AG09309 (cell line): ENCODE measurements at regions not wholly inside any gene's neighbourhood (a gene's known extent, or its start where the extent isn't known, plus 50 kb on each side); places are given as distances from the start of the nearest gene placed in this dataset.

Experiments used
- DNase-seq: peaks from one replicate; pipeline ENCODE4 v3.0.0-alpha.2; 2010; ENCODE audit warnings: low read depth
- H3K4me3 ChIP-seq: 2 replicates; pipeline ENCODE4 v1.5.1; 2011; ENCODE audit warnings: mild to moderate bottlenecking, low read depth, low read length, moderate library complexity; ENCODE audit not compliant: control insufficient read depth
- TF ChIP-seq, protein P1 (sequence below): IDR thresholded peaks from 2 replicates; pipeline ENCODE4 v1.5.1; 2011; ENCODE audit warnings: mild to moderate bottlenecking, low read depth, low read length, inconsistent platforms; ENCODE audit not compliant: insufficient read depth, control insufficient read depth; ENCODE audit errors: missing control alignments

DNA sequence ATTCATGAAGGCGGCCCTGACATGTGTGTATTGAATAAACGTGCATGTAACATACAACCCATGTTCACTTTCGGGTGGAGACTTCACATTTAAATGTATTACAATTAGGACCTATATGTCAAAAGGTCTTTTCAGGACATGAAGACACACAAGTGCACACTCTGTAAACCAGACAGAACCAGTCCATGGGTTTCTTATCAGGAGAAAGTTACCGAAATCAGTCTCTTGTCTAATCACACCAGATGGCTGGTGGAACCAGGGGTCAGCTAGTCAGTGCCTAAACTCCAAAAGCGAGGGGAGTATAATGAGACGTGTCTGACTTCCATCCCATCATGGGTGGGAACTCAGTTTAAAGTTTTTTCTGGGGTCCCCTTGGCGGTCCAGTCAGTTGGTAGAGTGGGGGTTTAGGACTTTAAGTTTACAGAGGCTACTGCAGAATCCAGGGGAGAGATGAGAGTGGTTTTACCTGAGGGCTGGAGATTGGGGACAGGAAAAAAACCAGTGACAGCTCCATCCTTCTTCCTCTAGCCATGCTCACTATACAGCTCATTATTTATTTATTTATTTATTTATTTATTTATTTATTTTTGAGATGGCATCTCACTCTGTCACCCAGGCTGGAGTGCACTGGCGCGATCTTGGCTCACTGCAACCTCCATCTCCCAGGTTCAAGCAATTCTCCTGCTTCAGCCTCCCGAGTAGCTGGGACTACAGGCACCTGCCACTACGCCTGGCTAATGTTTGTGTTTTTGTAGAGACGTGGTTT lies 251.3 kb upstream of the LYZL1 start:
- no peak overlapping the region for H3K4me3 ChIP-seq
- DNase-seq = no peak
- TF ChIP-seq, protein P1, sequence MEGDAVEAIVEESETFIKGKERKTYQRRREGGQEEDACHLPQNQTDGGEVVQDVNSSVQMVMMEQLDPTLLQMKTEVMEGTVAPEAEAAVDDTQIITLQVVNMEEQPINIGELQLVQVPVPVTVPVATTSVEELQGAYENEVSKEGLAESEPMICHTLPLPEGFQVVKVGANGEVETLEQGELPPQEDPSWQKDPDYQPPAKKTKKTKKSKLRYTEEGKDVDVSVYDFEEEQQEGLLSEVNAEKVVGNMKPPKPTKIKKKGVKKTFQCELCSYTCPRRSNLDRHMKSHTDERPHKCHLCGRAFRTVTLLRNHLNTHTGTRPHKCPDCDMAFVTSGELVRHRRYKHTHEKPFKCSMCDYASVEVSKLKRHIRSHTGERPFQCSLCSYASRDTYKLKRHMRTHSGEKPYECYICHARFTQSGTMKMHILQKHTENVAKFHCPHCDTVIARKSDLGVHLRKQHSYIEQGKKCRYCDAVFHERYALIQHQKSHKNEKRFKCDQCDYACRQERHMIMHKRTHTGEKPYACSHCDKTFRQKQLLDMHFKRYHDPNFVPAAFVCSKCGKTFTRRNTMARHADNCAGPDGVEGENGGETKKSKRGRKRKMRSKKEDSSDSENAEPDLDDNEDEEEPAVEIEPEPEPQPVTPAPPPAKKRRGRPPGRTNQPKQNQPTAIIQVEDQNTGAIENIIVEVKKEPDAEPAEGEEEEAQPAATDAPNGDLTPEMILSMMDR = no peak

GRCh38 chr10:29039091-29039490 lies 249.8 kb upstream of the LYZL1 start:
- no peak for DNase-seq
- no peak overlapping the region for H3K4me3 ChIP-seq
- TF ChIP-seq, protein P1 = no peak

DNA sequence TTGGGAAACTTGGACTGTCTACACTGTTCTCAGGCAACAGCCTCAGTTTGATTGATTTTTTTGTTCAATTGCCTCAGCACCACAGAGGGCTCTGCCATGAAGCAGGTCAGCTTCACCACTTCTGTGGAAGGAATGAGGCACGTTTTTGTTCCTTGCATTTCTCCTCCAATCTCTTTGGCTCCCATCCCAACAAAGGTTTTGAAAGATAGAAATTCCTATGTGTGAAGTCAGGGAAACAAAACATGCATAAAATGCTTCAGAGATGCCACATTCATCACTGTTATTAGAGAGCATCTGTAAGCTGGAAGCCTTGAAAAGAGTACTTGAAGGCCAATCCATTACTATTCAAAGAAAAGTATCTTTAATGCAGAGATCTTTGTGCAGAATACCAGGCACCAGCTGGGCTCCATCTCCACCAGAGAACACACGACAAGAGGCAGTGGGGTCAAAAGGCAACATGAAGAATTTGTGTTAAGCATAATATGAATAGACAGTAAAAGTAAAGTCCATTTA lies 249.1 kb upstream of the LYZL1 start:
- TF ChIP-seq, protein P1 = no peak
- peak; percentile 80 for DNase-seq
- no peak overlapping the region for H3K4me3 ChIP-seq

- TF ChIP-seq, protein P1 = no peak
- no peak for DNase-seq
- H3K4me3 ChIP-seq = no peak overlapping the region
Measured at GRCh38 chr10:29041616-29042015, 247.3 kb upstream of the LYZL1 start.

- TF ChIP-seq, protein P1 = no peak
- no peak overlapping the region for H3K4me3 ChIP-seq
- DNase-seq = no peak
Measured at GRCh38 chr10:29048506-29048905, 240.4 kb upstream of the LYZL1 start.

GRCh38 chr10:29050081-29050480 lies 238.8 kb upstream of the LYZL1 start:
- no peak overlapping the region for H3K4me3 ChIP-seq
- TF ChIP-seq, protein P1 = no peak
- no peak for DNase-seq
